ENCODE measurements at regions not wholly inside any gene's neighbourhood (a gene's known extent, or its start where the extent isn't known, plus 50 kb on each side); places are given as distances from the start of the nearest gene placed in this dataset.

GRCh38 chr5:83404182-83404716 is 67.3 kb upstream of the VCAN start:
- Histone ChIP-seq H3K79me2 (ENCODE audit: low read depth) (no peaks in the 10 kb centered on the region), H3K4me3 (no peak overlapping the region), H3F3A (ENCODE audit: low read depth) (peaks cover 6% of the 10 kb centered on the region), H3K27me3 (no peaks in the 10 kb centered on the region), H3K9me3 (ENCODE audit: low read depth) (no peaks in the 10 kb centered on the region), H4K20me1 (ENCODE audit: low read depth) (no peaks in the 10 kb centered on the region), H3K36me3 (no peaks in the 10 kb centered on the region), H2AFZ (replicated peaks) (no peak overlapping the region), H3K4me2 (peak overlapping the region; percentile 25), H3K4me1 (peaks cover 24% of the 10 kb centered on the region), H3K9ac (no peak overlapping the region), H3K27ac (peak overlapping the region; percentile 8)
- H3K4me3 Mint-ChIP-seq: no peak overlapping the region
- H3K27ac Mint-ChIP-seq: no peak overlapping the region
- H3K36me3 Mint-ChIP-seq: no peaks in the 10 kb centered on the region
- no peaks in the 10 kb centered on the region for H3K27me3 Mint-ChIP-seq (ENCODE audit: insufficient read depth, low read depth)
- TF ChIP-seq CTCF (IDR thresholded peaks at IDR 0.05) (no peak), EZH2phosphoT487 (IDR thresholded peaks at IDR 0.05) (no peak), EZH2 (IDR thresholded peaks at IDR 0.05) (no peak)
- H3K4me1 Mint-ChIP-seq: peaks cover 15% of the 10 kb centered on the region
- H3K9me3 Mint-ChIP-seq: no peaks in the 10 kb centered on the region
- peak; percentile 60 for DNase-seq (ENCODE audit: low spot score)

- Histone ChIP-seq H4K20me1 (ENCODE audit: low read depth) (no peaks in the 10 kb centered on the region), H3K4me1 (peaks cover 24% of the 10 kb centered on the region), H3K4me2 (no peak overlapping the region), H3K9me3 (ENCODE audit: low read depth) (no peaks in the 10 kb centered on the region), H2AFZ (replicated peaks) (no peak overlapping the region), H3K9ac (no peak overlapping the region), H3K79me2 (ENCODE audit: low read depth) (no peaks in the 10 kb centered on the region), H3K36me3 (no peaks in the 10 kb centered on the region), H3K4me3 (no peak overlapping the region), H3K27me3 (no peaks in the 10 kb centered on the region), H3K27ac (no peak overlapping the region), H3F3A (ENCODE audit: low read depth) (peaks cover 6% of the 10 kb centered on the region)
- Mint-ChIP-seq H3K27ac (no peak overlapping the region), H3K9me3 (peaks cover 11% of the 10 kb centered on the region), H3K27me3 (ENCODE audit: insufficient read depth, low read depth) (no peaks in the 10 kb centered on the region), H3K4me1 (peaks cover 15% of the 10 kb centered on the region), H3K36me3 (no peaks in the 10 kb centered on the region), H3K4me3 (no peak overlapping the region)
- DNase-seq (ENCODE audit: low spot score): no peak
- TF ChIP-seq EZH2 (IDR thresholded peaks at IDR 0.05) (no peak), EZH2phosphoT487 (IDR thresholded peaks at IDR 0.05) (no peak), CTCF (IDR thresholded peaks at IDR 0.05) (no peak)
Measured at GRCh38 chr5:83405662-83406061, 65.9 kb upstream of the VCAN start.

DNA sequence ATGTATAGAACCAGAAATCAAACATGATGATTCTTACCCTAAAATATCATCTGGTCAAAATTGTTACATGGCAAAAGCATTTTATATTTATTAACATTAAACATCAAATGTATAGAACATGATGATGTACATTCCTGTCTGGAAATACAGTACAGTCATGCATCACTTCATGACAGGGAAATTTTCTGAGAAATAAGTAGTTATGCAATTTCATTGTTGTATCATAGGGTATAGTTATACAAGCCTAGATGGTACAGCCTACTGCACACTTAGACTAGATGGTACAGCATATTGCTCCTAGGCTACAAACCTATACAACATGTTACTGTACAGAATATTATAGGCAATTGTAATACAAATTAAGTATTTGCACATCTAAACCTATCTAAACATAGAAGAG is 64.6 kb upstream of the VCAN start:
- Histone ChIP-seq H3K9me3 (ENCODE audit: low read depth) (no peaks in the 10 kb centered on the region), H3K9ac (no peak overlapping the region), H3K4me2 (no peak overlapping the region), H3K4me3 (no peak overlapping the region), H2AFZ (replicated peaks) (no peak overlapping the region), H3K79me2 (ENCODE audit: low read depth) (no peaks in the 10 kb centered on the region), H4K20me1 (ENCODE audit: low read depth) (no peaks in the 10 kb centered on the region), H3K4me1 (peaks cover 16% of the 10 kb centered on the region), H3F3A (ENCODE audit: low read depth) (peaks cover 6% of the 10 kb centered on the region), H3K27me3 (no peaks in the 10 kb centered on the region), H3K36me3 (no peaks in the 10 kb centered on the region), H3K27ac (no peak overlapping the region)
- no peaks in the 10 kb centered on the region for H3K27me3 Mint-ChIP-seq (ENCODE audit: insufficient read depth, low read depth)
- H3K9me3 Mint-ChIP-seq: peaks cover 11% of the 10 kb centered on the region
- TF ChIP-seq CTCF (IDR thresholded peaks at IDR 0.05) (no peak), EZH2 (IDR thresholded peaks at IDR 0.05) (no peak), EZH2phosphoT487 (IDR thresholded peaks at IDR 0.05) (no peak)
- no peak overlapping the region for H3K4me3 Mint-ChIP-seq
- no peaks in the 10 kb centered on the region for H3K36me3 Mint-ChIP-seq
- no peak for DNase-seq (ENCODE audit: low spot score)
- peaks cover 6% of the 10 kb centered on the region for H3K4me1 Mint-ChIP-seq
- no peak overlapping the region for H3K27ac Mint-ChIP-seq

Data from neural progenitor cell (in vitro differentiated cells).